ENCODE measurements at regions not wholly inside any gene's neighbourhood (a gene's known extent, or its start where the extent isn't known, plus 50 kb on each side); places are given as distances from the start of the nearest gene placed in this dataset.

GRCh38 chr10:131771634-131772358, 129.0 kb upstream of the PPP2R2D start:
- no peak for DNase-seq (ENCODE audit: low read depth)
- no peak overlapping the region for H3K4me3 ChIP-seq (ENCODE audit: low read depth, low read length)
- no peak for TF ChIP-seq MYC (IDR thresholded peaks at IDR 0.05; ENCODE audit: low read depth, low read length)
- TF ChIP-seq, protein P1, sequence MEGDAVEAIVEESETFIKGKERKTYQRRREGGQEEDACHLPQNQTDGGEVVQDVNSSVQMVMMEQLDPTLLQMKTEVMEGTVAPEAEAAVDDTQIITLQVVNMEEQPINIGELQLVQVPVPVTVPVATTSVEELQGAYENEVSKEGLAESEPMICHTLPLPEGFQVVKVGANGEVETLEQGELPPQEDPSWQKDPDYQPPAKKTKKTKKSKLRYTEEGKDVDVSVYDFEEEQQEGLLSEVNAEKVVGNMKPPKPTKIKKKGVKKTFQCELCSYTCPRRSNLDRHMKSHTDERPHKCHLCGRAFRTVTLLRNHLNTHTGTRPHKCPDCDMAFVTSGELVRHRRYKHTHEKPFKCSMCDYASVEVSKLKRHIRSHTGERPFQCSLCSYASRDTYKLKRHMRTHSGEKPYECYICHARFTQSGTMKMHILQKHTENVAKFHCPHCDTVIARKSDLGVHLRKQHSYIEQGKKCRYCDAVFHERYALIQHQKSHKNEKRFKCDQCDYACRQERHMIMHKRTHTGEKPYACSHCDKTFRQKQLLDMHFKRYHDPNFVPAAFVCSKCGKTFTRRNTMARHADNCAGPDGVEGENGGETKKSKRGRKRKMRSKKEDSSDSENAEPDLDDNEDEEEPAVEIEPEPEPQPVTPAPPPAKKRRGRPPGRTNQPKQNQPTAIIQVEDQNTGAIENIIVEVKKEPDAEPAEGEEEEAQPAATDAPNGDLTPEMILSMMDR (IDR thresholded peaks at IDR 0.05; ENCODE audit: low read depth, low read length): no peak

GRCh38 chr10:131772441-131772840, 128.4 kb upstream of the PPP2R2D start:
- DNase-seq (ENCODE audit: low read depth): no peak
- H3K4me3 ChIP-seq (ENCODE audit: low read depth, low read length): no peak overlapping the region
- TF ChIP-seq, protein P1 (IDR thresholded peaks at IDR 0.05; ENCODE audit: low read depth, low read length): no peak
- TF ChIP-seq MYC (IDR thresholded peaks at IDR 0.05; ENCODE audit: low read depth, low read length) (no peak), POLR2A (IDR thresholded peaks at IDR 0.05; ENCODE audit: extremely low read depth, insufficient read length) (no peak)
- TF ChIP-seq, protein P2, sequence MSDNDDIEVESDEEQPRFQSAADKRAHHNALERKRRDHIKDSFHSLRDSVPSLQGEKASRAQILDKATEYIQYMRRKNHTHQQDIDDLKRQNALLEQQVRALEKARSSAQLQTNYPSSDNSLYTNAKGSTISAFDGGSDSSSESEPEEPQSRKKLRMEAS (IDR thresholded peaks at IDR 0.05; ENCODE audit: low read depth, low read length): no peak

DNA sequence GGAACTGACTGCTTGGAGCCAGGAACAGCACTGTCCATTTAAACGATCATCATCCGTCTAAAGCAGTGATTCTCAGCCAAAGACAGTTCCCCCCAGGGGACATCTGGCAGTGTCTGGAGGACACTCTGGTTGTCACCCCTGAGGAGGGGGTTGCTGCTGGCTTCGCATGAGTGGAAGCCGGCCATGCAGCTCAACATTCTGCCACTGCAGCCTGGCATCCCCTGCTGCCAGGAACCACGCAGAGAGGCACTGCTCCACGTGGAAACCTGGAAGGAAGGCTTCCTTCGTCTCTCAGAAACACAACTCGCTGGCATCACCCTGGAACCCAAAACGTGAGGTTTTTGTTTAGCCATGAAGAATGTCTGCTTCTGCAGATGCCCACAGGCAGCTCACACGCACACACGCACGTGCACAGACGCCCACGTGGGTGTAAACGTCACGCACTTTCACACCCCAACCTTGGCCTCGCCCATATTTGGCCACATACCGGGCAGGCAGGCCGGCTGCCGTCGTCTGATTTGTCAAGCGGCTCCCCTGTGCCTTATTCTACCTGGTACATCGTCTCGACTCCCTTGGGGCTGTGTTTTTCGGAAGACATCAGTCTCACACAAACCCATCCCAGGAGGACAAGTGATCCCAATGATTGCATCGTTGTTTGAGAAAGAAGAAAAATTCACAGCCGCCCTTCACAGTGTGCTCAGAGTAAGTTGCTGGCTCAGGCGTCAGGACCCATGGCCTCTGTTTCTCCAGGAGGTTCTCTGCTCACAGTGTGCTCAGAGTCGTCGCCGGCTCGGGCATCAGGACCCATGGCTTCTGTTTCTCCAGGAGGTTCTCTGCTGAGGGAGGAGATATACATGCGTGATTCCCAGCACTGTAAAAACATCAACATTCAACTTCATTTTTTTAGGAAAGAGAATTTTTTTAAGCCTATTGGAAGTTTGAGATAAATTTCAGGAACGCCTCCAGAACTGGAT, 127.2 kb upstream of the PPP2R2D start:
- no peak overlapping the region for H3K4me3 ChIP-seq (ENCODE audit: low read depth, low read length)
- DNase-seq (ENCODE audit: low read depth): no peak
- no peak for TF ChIP-seq POLR2A (IDR thresholded peaks at IDR 0.05; ENCODE audit: extremely low read depth, insufficient read length)

GRCh38 chr10:131774681-131775085, 126.1 kb upstream of the PPP2R2D start:
- H3K4me3 ChIP-seq (ENCODE audit: low read depth, low read length): no peak overlapping the region
- DNase-seq (ENCODE audit: low read depth): no peak
- no peak for TF ChIP-seq POLR2A (IDR thresholded peaks at IDR 0.05; ENCODE audit: extremely low read depth, insufficient read length)
- no peak for TF ChIP-seq MYC (IDR thresholded peaks at IDR 0.05; ENCODE audit: low read depth, low read length)

GRCh38 chr10:131775433-131775832, 125.4 kb upstream of the PPP2R2D start:
- H3K4me3 ChIP-seq (ENCODE audit: low read depth, low read length): no peak overlapping the region
- DNase-seq (ENCODE audit: low read depth): no peak
- TF ChIP-seq, protein P2 (IDR thresholded peaks at IDR 0.05; ENCODE audit: low read depth, low read length): no peak

DNA sequence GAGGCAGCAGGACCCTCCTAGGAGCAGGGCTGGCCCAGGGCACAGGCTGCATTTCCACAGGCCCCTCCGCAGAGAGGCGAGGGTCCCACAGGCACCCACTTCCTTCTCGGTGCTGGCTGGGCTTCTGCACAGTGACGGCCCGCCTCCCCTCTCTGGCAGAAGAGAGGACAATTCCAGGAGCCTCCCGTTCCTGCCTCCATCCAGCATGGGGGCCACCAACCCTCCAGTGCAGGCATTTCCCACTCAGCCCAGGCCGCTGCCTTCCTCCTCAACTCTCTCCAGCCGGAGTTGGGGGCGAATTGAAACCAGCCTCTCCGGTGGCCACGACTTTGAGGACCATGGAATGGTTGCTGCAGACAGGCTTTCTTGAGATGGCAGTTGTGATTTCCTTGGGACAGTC, 125.0 kb upstream of the PPP2R2D start:
- no peak for DNase-seq (ENCODE audit: low read depth)
- TF ChIP-seq POLR2A (IDR thresholded peaks at IDR 0.05; ENCODE audit: extremely low read depth, insufficient read length) (no peak), MYC (IDR thresholded peaks at IDR 0.05; ENCODE audit: low read depth, low read length) (no peak)
- TF ChIP-seq, protein P1 (IDR thresholded peaks at IDR 0.05; ENCODE audit: low read depth, low read length): no peak
- TF ChIP-seq, protein P2 (IDR thresholded peaks at IDR 0.05; ENCODE audit: low read depth, low read length): no peak
- no peak overlapping the region for H3K4me3 ChIP-seq (ENCODE audit: low read depth, low read length)

GRCh38 chr10:131776496-131776895, 124.3 kb upstream of the PPP2R2D start:
- H3K4me3 ChIP-seq (ENCODE audit: low read depth, low read length): no peak overlapping the region
- DNase-seq (ENCODE audit: low read depth): no peak
- TF ChIP-seq POLR2A (IDR thresholded peaks at IDR 0.05; ENCODE audit: extremely low read depth, insufficient read length) (no peak), MYC (IDR thresholded peaks at IDR 0.05; ENCODE audit: low read depth, low read length) (no peak)
- TF ChIP-seq, protein P1 (IDR thresholded peaks at IDR 0.05; ENCODE audit: low read depth, low read length): no peak
- TF ChIP-seq, protein P2 (IDR thresholded peaks at IDR 0.05; ENCODE audit: low read depth, low read length): no peak

Measured in NB4 (cell line).